CD4-positive, alpha-beta T cell treated with Interleukin-15 for 4 hours (primary cell): ENCODE measurements at regions not wholly inside any gene's neighbourhood (a gene's known extent, or its start where the extent isn't known, plus 50 kb on each side); places are given as distances from the start of the nearest gene placed in this dataset.
"Not testable (repeated sequence)": the region's sequence is repeated elsewhere in the genome, so short reads cannot be mapped to it uniquely, and the experiment has no call there.

Source experiments
- DNase-seq: peaks from one replicate; pipeline ENCODE4 v3.0.0-alpha.2; 2020; ENCODE audit warnings: low spot score

GRCh38 chr17:21517538-21518293 is 141.6 kb downstream of the KCNJ12 start:
- DNase-seq = no peak

DNA sequence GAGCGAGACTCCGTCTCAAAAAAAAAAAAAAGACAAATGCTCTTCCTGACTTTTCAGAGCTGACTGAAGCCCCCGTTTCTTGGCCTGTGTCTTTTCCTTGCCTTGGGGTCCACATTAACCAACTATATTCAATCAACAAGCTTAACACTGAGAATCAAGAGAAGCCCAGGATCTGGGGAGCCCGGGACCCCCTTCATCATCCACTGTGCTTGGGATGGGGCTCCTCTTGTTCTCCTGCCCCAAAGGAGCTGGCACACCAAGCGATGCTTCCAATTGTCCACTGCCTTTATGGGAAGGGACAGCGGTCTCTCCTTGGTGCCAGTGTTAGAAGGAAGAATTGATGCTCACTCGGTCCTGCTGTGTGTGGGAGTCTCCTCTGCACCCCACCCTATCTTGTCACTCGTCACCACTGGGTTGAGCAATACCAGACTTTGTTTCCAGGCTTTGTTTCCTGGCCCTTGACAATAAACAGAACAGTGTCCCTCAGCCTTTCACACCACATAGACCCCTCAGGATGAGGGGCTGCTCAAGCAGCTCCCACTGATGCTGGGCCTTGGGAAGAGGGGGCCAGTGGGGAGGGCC is 146.7 kb downstream of the KCNJ12 start:
- DNase-seq = no peak

GRCh38 chr17:21523497-21524210 is 147.5 kb downstream of the KCNJ12 start:
- no peak for DNase-seq

DNA sequence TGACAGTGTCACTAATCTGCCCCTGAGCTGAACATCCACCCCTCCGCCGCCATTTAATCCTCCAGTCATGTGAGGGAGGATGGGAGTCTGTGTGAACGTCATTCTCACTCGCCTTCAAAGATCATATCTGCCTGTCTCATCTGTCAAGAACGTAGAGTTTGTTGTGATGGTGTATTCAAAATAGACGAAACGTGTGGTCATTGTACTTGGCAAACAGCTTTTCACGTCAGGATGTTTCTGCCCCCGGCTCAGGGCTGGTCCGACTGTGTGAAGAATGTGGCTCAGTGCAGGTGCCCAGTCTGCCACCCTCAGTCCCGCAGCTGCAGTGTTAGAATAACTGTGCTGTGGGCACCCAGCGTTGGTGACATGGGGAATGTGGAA is 148.0 kb downstream of the KCNJ12 start:
- DNase-seq = no peak

DNA sequence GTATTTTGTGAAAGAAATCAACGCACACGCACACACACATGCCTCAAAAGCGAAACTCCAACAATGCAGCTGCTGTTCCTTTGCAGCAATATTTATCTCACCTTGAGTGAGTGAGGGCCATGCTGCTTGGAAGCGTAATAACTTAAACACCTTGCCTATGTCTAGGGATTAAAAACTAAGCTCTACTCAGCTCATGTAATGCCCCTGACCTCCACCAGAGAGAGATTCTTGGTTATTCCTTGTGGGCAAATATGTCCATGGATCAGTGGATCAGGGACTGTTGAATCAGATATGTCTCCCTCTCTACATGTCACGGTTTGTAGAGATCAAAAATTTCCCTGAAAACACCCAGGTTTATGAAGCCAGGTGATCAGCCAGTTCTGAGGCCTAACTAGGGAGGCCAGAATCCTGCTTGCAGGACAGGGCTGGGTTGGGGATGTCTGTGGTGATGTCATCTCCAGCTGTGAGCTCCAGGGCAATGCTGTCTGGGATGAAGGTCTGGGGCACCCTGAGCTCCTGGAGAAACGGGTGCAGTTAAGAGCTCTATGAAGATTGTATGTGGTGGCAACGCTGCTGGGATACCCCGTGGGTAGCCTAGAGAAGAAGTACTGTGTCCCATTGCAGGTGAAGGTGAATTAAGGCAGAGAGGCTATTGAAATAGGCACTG is 149.4 kb downstream of the KCNJ12 start:
- DNase-seq = no peak

DNA sequence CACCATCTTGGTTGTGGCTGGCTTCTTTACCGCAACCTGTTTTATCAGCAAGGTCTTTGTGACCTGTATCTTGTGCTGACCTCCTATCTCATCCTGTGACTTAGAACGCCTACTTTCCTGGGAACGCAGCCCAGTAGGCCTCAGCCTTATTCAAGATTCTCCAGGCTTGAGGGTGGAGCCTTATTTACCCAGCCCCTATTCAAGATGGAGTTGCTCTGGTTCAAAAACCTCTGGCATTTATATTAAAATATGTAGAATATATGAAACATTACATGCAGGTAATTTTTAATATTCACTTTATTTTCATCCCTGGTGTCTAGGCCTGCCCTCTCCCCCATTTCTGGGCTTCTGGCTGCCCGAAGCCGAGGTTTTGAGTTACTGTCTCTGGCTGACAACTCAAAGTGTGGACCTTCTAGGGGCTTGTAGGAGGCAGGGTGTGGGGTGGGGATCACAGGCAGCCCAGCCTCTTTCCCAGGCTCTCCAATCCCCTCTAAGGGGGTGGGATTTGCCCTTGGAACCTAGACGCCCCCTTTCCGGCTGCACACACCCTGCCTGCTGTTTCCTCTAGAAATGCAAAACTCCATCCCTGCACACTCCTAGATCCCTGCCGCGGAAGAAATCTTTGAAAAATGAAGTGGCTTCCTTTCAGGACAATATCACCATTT is 152.0 kb downstream of the KCNJ12 start:
- DNase-seq = no peak

GRCh38 chr17:21530311-21530710 is 154.2 kb downstream of the KCNJ12 start:
- DNase-seq = no peak

DNA sequence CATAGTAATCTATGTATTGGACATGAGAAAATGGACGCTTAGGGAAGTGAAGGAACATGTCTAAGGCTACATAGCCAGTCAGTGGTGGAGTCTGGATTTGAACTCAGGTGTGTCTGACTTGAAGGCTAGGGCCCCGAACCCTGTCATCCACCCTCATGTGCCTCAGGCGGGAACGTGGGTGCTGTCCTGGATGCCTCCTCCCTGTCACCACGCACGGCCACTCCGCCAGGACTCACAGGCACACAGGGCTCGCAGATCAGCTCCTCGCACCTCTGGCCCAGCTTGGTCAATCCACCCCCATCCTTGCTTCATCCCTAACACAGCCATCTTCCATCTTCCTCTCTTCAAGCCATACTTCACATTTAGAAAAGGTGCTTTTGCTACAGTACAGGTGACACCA is 154.7 kb downstream of the KCNJ12 start:
- DNase-seq = no peak

DNA sequence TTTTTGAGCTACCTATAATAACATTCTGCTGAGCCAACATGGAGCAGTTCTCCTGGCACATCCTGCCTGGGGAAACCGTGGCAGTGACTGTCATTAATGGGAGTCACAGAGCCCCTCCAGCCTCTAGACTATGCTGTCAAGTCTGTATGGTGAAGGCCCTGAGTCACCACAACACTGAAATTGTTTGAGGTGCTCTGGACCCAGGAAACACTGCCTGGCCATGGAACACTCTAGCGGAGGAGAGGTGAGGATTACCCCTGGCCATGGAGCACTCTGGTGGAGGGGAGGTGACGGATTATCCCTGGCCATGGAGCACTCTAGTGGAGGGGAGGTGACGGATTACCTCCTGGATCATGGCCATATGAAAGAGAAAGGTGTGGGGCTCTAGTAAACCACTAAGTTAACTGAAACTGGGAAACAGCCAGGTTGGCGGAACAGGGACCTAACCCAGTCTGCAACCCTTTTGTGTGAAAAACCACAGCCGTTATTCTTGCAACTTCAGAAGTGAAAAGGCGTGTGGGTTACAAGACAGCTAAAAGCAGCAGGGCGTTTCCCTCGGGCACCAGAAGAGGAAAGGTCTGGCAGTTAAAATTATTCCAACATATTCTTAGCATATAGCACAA is 156.7 kb downstream of the KCNJ12 start:
- no peak for DNase-seq

- no peak for DNase-seq
Observed at GRCh38 chr17:21535686-21536375, 156.5 kb upstream of the KCNJ18 start.

DNA sequence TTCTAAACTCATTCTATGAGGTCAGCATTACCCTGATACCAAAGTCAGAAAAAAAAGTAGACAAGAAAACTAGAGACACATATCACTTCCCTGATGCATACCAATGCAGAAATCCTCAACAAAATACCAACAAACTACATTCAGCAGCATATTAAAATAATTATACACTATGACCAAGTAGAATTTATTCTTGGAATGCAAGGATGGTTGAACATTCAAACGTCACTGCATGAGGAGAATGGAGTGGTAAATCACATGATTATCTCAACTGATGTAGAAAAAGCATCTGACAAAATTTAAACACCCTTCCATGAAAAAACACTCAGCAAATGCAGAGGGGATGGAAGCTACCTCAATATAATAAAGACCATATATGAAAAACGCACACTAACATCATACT is 155.0 kb upstream of the KCNJ18 start:
- DNase-seq = no peak

- no peak for DNase-seq
Observed at GRCh38 chr17:21538615-21539014, 153.7 kb upstream of the KCNJ18 start.

GRCh38 chr17:21539146-21539545 is 153.2 kb upstream of the KCNJ18 start:
- no peak for DNase-seq

GRCh38 chr17:21540502-21540901 is 151.8 kb upstream of the KCNJ18 start:
- no peak for DNase-seq

DNA sequence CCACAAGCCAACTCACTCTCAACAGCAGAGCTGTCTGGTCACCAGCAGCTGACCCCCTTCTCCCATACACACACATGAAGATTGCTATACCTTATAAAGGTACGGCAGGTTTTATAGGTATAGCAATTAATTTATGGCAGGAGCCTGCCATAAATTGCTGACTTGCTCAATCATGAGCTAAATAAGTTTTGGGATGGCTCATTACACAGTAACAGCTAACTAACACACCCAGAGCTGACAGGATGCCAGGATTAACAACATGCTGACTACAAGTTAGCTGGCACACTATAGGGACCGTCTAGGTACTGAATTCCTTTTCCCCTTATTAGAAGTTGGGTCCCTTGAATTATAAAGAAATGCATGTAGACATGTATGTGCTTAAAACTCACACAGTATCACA is 150.3 kb upstream of the KCNJ18 start:
- no peak for DNase-seq

DNA sequence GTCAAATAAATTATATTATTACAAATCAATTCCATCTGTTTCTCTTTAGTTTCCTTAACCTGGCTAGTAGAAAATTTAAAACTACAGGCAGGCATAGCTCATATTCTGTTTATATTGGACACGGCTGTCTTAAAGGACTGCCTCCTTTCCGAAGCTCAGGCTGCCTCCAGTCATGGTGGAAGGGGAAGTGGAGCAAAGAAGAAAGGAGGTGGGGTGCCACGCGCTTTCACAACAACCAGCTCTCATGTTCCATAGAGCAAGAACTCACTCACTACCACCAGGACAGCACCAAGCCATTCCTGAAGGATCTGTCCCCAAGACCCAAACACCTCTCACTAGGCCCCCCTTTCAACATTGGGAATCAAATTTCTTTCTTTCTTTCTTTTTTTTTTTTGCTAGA is 149.3 kb upstream of the KCNJ18 start:
- DNase-seq = no peak

DNA sequence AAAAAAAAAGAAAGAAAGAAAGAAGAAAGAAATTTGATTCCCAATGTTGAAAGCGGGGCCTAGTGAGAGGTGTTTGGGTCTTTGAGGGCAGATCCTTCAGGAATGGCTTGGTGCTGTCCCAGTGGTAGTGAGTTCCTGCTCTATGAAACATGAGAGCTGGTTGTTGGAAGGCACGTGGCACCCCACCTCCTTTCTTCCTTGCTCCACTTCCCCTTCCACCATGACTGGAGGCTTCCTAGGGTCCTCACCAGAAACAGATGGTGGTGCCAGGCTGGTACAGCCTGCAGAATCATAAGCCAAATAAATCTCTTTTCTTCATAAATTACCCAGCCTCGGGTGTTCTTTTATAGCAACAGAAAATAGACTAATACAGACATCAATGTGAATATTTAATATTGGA is 147.3 kb upstream of the KCNJ18 start:
- no peak for DNase-seq

DNA sequence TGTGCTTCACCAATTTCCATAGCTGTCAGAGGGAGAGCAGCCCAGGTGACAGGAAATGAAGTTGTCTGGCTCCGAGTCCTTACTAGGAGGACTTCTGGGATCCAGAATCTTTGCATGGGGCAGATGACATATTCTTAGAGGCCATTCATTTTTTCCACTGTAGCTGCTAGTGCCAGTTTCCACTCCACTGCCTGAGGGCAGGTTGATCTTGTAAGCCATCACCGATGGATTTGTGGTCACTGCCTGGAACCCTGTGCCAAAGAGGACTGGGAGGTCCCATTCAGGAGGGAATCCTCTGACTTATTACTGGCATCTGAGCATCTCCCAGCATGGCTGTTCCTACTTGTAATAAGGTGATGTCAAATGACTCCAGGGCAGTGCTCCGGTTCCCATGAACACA is 144.1 kb upstream of the KCNJ18 start:
- no peak for DNase-seq

- no peak for DNase-seq
Observed at GRCh38 chr17:21549107-21549687, 143.1 kb upstream of the KCNJ18 start.

DNA sequence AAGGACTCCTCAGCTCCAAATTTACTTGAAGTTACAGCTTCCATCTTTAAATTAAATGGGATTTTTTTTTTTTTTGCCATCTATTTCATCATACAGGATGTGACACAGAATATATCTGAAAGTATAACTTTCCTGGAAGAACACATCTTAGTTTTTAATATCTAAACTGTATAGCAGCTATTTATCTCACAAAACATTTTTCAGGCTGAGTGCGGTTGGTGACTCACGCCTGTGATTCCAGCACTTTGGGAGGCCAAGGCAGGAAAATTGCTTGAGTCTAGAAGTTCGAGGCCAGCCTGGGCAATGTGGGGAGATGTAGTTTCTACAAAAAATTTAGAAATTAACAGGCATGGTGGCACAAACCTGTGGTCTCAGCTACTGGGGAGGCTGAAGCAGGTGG is 142.3 kb upstream of the KCNJ18 start:
- DNase-seq = not testable (repeated sequence)
